NCI-H2029 treated with DMSO at 0.1 percent for 48 hours (cell line): ENCODE measurements at regions not wholly inside any gene's neighbourhood (a gene's known extent, or its start where the extent isn't known, plus 50 kb on each side); places are given as distances from the start of the nearest gene placed in this dataset.

ENCODE experiments used
- DNase-seq: peaks from one replicate; lab custom pipeline; 2025; lab: John Stamatoyannopoulos, UW

DNA sequence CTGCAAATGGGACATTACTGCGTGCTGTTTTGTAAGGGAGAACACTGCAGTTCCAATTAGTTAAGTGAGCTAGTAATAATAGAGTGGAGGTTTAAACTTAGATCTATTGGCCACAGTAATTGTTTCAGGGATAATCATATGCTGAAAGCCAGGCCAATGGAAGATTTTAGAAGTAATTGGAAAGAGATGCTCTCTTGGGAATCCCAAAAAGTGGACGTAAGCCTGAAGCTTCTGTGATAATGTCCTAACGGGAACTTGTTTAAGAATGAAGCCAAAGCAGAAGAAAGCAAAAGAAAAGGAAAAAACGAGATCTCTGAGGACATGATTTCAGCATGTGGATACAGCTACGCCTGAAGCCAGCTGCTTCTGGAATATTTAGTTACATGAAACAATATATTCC lies 594.6 kb downstream of the SLC4A3 start:
- DNase-seq = no peak

DNA sequence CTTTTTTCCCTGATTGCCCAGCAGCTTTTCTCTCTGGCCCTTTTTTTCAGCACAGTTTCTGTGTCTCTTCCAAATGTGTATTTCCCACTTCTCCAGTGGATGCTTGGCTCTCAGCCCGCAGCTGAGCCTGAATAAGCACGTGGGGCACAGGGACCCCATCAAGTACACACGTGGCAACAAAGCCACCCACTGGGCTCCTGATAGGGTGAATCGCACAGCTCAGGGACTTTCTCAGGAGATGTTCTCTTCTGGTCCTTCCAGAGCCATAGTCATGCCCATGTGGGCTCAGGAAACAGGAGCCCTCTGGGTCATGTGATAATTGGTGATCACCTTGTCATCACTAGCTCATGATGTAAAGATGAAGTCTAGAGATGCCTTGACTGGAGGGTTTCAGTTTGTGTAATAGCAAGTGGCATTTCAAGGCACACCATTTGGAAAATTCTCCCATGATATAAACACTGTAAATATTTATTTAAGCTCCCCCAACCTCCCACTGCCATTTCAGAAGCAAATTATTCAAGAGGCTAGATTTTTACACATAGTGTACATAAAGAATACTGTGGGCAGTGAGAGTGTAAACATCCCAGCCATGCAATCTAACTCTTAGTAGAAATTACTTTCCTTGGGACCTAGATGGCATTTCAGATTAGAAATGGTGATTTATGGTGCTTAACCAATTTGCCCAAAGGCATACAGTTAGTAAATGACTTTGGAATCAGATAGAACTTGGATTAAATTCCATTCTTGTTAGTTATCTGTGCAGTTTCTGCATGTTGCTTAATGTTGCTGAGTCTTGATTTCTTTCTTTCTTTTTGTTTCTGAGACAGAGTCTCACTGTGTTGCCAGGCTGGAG lies 597.5 kb downstream of the SLC4A3 start:
- no peak for DNase-seq

GRCh38 chr2:220226076-220226475 lies 598.6 kb downstream of the SLC4A3 start:
- no peak for DNase-seq

DNA sequence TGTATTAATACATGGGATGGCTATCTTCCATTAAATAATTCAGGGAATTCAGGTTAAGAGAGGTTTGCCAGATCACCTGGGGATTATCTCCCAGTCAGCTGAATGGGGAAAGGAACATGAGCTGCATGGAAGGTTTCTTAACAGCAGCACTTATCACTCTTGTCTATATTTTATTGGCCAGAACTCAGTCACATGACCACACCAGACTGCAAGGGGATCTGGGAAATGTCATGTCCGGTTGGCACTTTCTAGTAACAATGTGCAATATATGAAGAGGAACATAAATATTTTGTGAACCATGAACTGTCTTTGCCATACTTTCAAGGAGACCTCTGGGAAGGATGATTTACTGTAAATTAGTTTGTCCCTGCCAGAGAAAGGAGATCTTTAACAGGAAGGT lies 599.1 kb downstream of the SLC4A3 start:
- no peak for DNase-seq

GRCh38 chr2:220227266-220227920 lies 600.0 kb downstream of the SLC4A3 start:
- DNase-seq = no peak

- no peak for DNase-seq
Observed at GRCh38 chr2:220228310-220229006, 601.0 kb downstream of the SLC4A3 start.

DNA sequence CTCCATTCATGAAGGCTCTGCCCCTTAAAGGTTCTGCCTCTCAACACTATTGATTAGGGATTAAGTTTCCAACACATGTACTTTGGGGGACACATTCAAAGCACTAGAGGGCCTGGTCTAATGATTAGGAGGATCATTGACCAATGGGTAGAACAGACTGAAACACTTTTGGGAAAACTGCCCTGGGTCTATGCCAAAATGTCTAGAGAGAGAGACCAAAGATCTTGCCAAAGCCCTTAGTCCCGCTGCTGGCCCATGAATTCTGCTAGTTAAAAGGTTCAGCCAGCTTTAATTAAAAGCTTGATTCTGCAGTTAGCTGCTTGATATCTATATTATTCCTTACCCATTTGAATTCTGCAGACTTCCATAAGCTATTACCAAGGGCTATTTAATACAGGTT lies 613.2 kb downstream of the SLC4A3 start:
- DNase-seq = no peak

DNA sequence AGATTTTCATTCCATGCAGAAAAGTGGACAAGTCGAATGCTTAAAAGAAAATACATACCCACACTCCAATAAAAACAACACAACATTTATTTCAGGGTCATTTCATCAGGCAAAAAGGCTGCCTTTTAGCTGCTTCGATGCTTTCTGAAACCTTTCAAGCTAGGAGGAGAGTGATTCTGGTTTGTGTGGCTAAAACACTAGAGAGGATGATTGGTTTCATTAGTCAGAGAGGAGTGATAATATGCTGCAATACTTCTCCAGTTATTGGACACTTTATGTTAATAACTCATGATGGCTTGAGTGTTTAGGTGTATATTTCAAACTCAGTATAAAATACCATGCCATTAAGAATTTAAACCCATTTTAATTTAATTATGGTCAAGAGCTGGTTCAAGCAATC lies 614.0 kb downstream of the SLC4A3 start:
- no peak for DNase-seq

GRCh38 chr2:220243571-220243970 lies 616.1 kb downstream of the SLC4A3 start:
- no peak for DNase-seq

GRCh38 chr2:220246386-220246785 lies 619.0 kb downstream of the SLC4A3 start:
- DNase-seq = no peak

DNA sequence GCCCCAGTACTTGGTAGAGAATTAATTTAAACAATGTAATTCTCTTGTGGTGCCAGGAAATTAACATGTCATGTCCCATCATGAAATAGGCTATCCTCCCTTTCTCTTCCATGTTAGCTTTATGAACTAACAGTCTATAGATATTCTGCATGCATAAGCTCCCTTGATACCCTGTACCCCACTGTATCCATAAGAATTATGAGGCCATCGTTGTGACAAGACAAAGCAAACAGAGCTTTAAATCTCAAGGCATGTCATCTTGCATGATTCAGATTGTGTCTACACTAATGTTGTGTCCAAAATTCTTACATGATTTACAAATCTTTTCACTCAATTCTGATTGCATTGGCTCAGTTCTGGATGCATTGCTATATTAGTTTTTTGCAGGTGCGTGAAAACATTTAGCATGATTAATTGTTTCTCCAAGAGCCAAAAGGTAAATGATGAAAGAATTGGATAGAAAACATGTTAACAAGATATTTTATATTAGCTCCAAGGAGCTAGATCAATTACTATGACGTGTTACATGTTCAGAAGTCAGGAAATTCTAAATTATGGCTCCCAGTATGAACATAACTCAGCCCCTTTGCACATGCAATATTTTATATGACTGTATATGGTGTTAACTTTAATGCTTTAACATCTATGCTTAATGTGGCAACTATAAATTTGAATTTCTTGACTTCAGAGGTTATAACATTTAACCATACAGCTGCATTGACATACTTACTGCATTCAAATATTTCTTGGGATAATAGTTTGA lies 620.3 kb downstream of the SLC4A3 start:
- DNase-seq = no peak

- no peak for DNase-seq
Observed at GRCh38 chr2:220259662-220260061, 632.2 kb downstream of the SLC4A3 start.

GRCh38 chr2:220263300-220263699 lies 635.9 kb downstream of the SLC4A3 start:
- no peak for DNase-seq

DNA sequence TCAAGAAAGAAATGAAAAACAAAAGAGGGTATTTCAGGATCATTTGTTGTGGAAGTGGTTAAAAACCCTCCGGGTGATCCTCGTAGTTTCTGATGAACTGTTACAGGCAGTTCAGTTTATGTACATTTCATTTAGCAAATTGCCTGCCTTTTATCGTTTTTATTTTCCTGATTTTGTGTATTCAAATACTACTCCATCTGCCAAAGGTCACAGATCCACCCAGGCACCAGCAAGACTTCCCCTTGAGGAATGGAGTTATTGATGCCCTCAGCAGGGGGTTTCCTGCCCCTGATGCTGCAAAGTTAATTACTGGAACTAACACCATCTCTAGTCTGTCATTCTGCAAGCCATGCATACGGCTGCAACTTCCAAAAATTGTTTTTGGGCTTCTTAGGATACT lies 641.9 kb downstream of the SLC4A3 start:
- no peak for DNase-seq

- no peak for DNase-seq
Observed at GRCh38 chr2:220270481-220271070, 643.1 kb downstream of the SLC4A3 start.

- DNase-seq = no peak
Observed at GRCh38 chr2:220272656-220273055, 645.2 kb downstream of the SLC4A3 start.

- no peak for DNase-seq
Observed at GRCh38 chr2:220273082-220273481, 645.7 kb downstream of the SLC4A3 start.

DNA sequence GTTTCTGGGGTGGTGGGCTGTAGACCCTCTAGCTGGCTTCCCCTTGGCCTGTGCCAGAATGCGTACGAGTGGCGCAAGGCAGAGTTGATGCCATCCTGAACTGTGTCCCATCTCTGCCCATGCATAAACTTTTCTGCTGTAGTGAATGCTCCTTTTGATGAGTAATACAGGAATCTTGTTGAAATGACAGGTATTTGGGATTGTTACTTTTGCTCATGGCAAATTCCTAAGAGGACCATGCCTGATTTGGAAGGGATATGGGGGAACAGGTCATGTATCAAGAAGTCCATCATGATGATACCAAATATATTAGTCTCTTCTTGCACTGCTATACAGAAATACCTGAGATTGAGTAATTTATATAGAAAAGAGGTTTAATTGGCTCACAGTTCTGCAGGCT lies 648.0 kb downstream of the SLC4A3 start:
- no peak for DNase-seq

- DNase-seq = no peak
Observed at GRCh38 chr2:220276741-220277444, 649.5 kb downstream of the SLC4A3 start.

- DNase-seq = peak; percentile 21
Observed at GRCh38 chr2:220277445-220277975, 650.1 kb downstream of the SLC4A3 start.

DNA sequence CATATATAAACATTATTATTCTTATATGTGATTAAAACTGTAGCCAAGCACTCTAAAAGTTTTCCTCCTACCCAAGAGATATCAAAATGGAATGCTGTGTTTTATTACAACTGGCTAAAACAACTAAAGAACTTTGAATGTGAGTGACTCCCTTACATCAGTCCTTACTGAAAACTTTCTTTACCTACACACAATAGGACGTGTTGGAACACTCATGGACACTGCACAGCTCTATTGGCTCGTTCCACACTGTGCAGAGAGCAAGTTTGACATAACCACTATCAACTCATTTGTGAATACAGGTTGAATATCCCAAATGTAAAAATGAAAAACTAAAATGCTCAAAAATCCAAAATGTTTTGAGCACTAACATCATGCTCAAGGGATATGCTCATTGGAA lies 650.6 kb downstream of the SLC4A3 start:
- DNase-seq = no peak
